Heart left ventricle (tissue), 16 donors: ENCODE measurements at regions not wholly inside any gene's neighbourhood (a gene's known extent, or its start where the extent isn't known, plus 50 kb on each side); places are given as distances from the start of the nearest gene placed in this dataset.

Source experiments
- ATAC-seq, 4 donors: fragments of 200-7000 bp; cut with Tn5 transposase; one replicate each; pipeline ENCODE4 v1.9.1; 2020 to 2022; ENCODE audit warnings: moderate library complexity in 4 of 4, mild to moderate bottlenecking in 3 of 4, moderate number of reproducible peaks in 1 of 4
- DNase-seq, 5 donors: peaks; one replicate each; pipeline ENCODE4 v3.0.0-alpha.2; 2020
- H3K27ac ChIP-seq, 12 donors: fragments of 200-600 bp; sonication (generic) in 4 of 12; one replicate each; pipeline versions ENCODE4 v1.5.0 to v1.8.0; 2016 to 2022; ENCODE audit warnings: mild to moderate bottlenecking in 2 of 12
- H3K27me3 ChIP-seq, 9 donors: fragments of 200-600 bp; sonication (generic) in 2 of 9; one replicate each; pipeline versions ENCODE4 v1.5.1 to v1.8.0; 2016 to 2022; ENCODE audit warnings: mild to moderate bottlenecking in 3 of 9
- H3K36me3 ChIP-seq, 9 donors: fragments of 200-600 bp; sonication (generic) in 2 of 9; one replicate each; pipeline versions ENCODE4 v1.5.0 to v1.8.0; 2018 to 2022; ENCODE audit warnings: mild to moderate bottlenecking in 2 of 9
- H3K4me1 ChIP-seq, 12 donors: fragments of 200-600 bp; sonication (generic) in 4 of 12; one replicate each; pipeline versions ENCODE4 v1.5.0 to v1.8.0; 2016 to 2022; ENCODE audit warnings: mild to moderate bottlenecking in 3 of 12
- H3K4me3 ChIP-seq, 12 donors: fragments of 200-600 bp; sonication (generic) in 4 of 12; one replicate each; pipeline versions ENCODE4 v1.5.0 to v1.8.0; 2017 to 2022; ENCODE audit warnings: mild to moderate bottlenecking in 9 of 12, moderate library complexity in 4 of 12
- H3K9me3 ChIP-seq, 12 donors: fragments of 200-600 bp; sonication (generic) in 4 of 12; one replicate each; pipeline versions ENCODE4 v1.5.0 to v1.8.0; 2016 to 2022; ENCODE audit warnings: mild to moderate bottlenecking in 1 of 12
- POLR2A ChIP-seq, 2 donors: fragments of 450-650 bp; IDR thresholded peaks; one replicate each; pipeline ENCODE4 v1.6.1; 2017; ENCODE audit warnings: antibody characterized with exemption in 2 of 2, mild to moderate bottlenecking in 2 of 2, moderate library complexity in 2 of 2
- WGBS, 4 donors: extraction: QIAGEN DNeasy Blood & Tissue Kit in 2 of 4; methylation state at CpG; one replicate each; pipeline versions ENCODE4 v1.1.5 to v1.1.7; 2013 to 2018; 5-methylcytosine and 5-hydroxymethylcytosine counted together
- intact Hi-C, 10 donors: fragments of 100-400 bp; cut with DNase I; formaldehyde crosslinking; loops; one replicate each; pipeline versions ENCODE4 v1.11.1 to v1.14.2; 2022
- TF ChIP-seq, protein P1 (sequence below), 12 donors: fragments of 200-600 bp; sonication (generic) in 4 of 12; IDR thresholded peaks; one replicate each; pipeline versions ENCODE4 v1.5.0 to v1.8.0; 2018 to 2022; ENCODE audit warnings: antibody characterized with exemption in 12 of 12, mild to moderate bottlenecking in 5 of 12
- donor health status: ischemic (EF 13 %, LVEDD 7.1; RV severe dilation, severe dysfunction).
- donor health status: healthy with polysubstance abuse.
- donor health status: DM: no; HTN: yes; CAD: no.
- donor health status: DM: no; HTN: no; CAD: no.
- donor health status: ischemic (EF 25% LVEDD 6.9; RV normal size, moderate dysfunction).
- donor health status: ischemic (EF 25% LVEDD 5.7; RV mildly dilated, moderate dysfunction).
- donor health status: healthy.
- donor health status: DM: yes; HTN: yes; CAD: no.
- donor health status: ischemic (EF 35%, LVEDD 5.7; RV mildly dilated, moderate dysfunction).
- donor health status: nonischemic (EF 11% LVEDD 7.7; RV severe dilation, severe dysfunction).
- donor health status: DM: yes; HTN: yes; CAD: no.
- donor health status: PGD.
- donor health status: ischemic (EF 29% LVEDD 5.4; RV normal size, mild dysfunction).
- donor health status: nonischemic (EF 23%, LVEDD 6.1; RV moderate dilation, normal function).

DNA sequence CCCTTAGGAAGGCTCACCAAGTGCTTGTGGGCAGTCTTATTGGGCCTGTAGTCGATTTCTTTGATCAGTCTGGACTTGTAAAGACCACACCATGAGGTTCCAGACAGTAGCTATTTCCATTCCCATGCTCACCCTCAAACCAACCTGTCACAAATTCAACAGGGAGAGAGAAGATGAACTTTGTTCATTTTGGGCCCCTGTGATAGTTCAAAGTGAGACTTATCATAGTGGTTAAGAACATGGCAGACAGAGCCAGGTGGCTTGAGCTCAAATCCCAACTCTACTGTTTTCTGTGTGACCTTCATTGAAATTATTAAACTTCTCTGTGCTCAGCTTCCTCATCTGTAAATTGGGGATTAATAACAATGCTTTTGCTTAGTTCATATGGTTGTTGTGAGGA is 53.9 kb upstream of the CTLA4 start:
- no peak for TF ChIP-seq POLR2A (IDR thresholded peaks at IDR 0.05)
- H3K4me3 ChIP-seq = no peak overlapping the region
- no peaks in the 10 kb centered on the region for H3K27me3 ChIP-seq
- ATAC-seq = no peak
- no peak for DNase-seq
- intact Hi-C loops = loop anchor here in 7 of 10 donors (2.0 to 10.0 kb wide), 6 partner anchors 91 to 589 kb away; no protein-coding TSS in a partner anchor
- H3K36me3 ChIP-seq = no peaks in the 10 kb centered on the region
- no peaks in the 10 kb centered on the region for H3K9me3 ChIP-seq
- no peak overlapping the region for H3K27ac ChIP-seq
- 75 to 92% (median 79%) methylated on average over 1 of the region's 1 CpG for WGBS, 4 donors
- H3K4me1 ChIP-seq = peaks cover 0 to 55% (median 11%) of the 10 kb centered on the region in 12 donors

DNA sequence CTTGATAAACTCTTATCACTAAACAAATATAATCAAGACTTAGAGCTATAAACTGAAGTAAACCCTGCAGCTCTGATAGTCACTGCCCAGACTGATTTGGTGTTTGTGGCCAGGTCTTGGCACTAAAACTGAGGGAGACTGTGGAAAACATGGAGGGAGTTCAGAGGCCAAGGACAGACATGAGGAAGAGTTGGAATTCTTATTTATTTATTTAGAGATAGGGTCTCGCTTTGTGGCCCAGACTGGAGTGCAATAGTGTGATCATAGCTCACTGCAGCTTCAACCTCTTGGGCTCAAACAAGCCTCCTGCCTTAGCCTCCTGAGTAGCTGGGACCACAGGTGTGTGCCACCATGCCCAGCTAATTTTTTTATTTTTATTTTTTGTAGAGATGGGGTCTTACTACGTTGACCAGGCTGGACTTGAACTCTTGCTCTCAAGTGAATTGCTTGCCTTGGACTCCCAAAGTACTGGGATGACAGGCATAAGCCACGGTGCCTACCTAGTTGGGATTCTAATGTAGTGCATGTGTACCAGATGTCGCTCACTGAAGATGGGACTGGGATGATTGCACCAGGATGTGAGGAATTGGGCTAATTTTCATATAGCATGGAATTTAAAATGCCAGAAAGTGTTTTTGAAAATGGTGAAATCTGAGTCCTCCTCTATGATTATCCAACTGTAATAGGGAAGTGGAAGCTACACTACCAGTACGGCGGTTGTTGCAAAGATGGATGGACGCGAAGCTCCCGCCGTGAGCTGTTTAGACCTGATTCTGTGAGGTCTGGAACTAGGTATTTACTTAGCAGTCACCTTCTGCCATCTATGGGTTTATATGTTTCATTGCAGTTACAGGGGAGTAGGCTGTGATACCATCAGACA is 52.7 kb upstream of the CTLA4 start:
- TF ChIP-seq POLR2A (IDR thresholded peaks at IDR 0.05) = no peak
- TF ChIP-seq, protein P1, sequence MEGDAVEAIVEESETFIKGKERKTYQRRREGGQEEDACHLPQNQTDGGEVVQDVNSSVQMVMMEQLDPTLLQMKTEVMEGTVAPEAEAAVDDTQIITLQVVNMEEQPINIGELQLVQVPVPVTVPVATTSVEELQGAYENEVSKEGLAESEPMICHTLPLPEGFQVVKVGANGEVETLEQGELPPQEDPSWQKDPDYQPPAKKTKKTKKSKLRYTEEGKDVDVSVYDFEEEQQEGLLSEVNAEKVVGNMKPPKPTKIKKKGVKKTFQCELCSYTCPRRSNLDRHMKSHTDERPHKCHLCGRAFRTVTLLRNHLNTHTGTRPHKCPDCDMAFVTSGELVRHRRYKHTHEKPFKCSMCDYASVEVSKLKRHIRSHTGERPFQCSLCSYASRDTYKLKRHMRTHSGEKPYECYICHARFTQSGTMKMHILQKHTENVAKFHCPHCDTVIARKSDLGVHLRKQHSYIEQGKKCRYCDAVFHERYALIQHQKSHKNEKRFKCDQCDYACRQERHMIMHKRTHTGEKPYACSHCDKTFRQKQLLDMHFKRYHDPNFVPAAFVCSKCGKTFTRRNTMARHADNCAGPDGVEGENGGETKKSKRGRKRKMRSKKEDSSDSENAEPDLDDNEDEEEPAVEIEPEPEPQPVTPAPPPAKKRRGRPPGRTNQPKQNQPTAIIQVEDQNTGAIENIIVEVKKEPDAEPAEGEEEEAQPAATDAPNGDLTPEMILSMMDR (IDR thresholded peaks at IDR 0.05) = peak; percentile 69 to 89 (median 80)
- intact Hi-C loops = loop anchor here (2.0 to 10.0 kb wide), 10 partner anchors 90 to 593 kb away; partner anchors contain the start of gene CYP20A1 (in 1 of the 10)
- WGBS, 4 donors = 30 to 34% (median 34%) methylated on average over 10 of the region's 10 CpGs
- Histone ChIP-seq H3K4me1 (peaks cover 0 to 61% (median 11%) of the 10 kb centered on the region in 12 donors), H3K4me3 (peak overlapping the region in 4 of 12 donors; percentile 20 to 36 (median 22)), H3K36me3 (no peaks in the 10 kb centered on the region), H3K9me3 (no peaks in the 10 kb centered on the region), H3K27ac (peak overlapping the region in 6 of 12 donors; percentile 4 to 67 (median 22)), H3K27me3 (no peaks in the 10 kb centered on the region)
- peak; percentile 79 to 89 (median 85) for ATAC-seq
- DNase-seq = peak in 4 of 5 donors; percentile 41 to 59 (median 44)

DNA sequence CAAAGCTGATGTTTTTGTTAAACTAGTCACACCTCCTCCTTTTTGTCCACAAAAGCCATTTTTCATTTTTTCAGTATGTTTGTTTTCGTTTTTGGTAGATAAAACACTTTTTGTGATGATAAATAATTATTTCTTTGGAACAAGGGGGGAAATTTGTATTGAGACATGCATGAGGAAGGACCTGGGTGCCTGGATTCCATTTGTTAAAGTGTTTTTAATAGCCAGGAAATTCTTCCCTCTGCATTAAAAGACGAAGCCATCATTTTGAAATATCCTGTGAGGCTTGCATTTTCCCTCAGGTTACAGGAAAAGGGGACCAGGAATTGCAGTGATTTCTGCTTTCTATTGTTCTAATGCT is 52.1 kb upstream of the CTLA4 start:
- DNase-seq (no peak), ATAC-seq (no peak)
- 4 to 12% (median 9%) methylated on average over 2 of the region's 2 CpGs for WGBS, 4 donors
- Histone ChIP-seq H3K27ac (peak overlapping the region in 6 of 12 donors; percentile 4 to 67 (median 32)), H3K36me3 (no peaks in the 10 kb centered on the region), H3K4me3 (peak overlapping the region in 2 of 12 donors; percentile 21 to 22), H3K4me1 (peaks cover 0 to 62% (median 11%) of the 10 kb centered on the region in 12 donors), H3K27me3 (no peaks in the 10 kb centered on the region), H3K9me3 (no peaks in the 10 kb centered on the region)
- TF ChIP-seq, protein P1 (IDR thresholded peaks at IDR 0.05) = peak in 1 of 12 donors; percentile 0
- no peak for TF ChIP-seq POLR2A (IDR thresholded peaks at IDR 0.05)
- intact Hi-C loops = loop anchor here (2.0 to 10.0 kb wide), 10 partner anchors 89 to 593 kb away; partner anchors contain the start of gene CYP20A1 (in 1 of the 10)

DNA sequence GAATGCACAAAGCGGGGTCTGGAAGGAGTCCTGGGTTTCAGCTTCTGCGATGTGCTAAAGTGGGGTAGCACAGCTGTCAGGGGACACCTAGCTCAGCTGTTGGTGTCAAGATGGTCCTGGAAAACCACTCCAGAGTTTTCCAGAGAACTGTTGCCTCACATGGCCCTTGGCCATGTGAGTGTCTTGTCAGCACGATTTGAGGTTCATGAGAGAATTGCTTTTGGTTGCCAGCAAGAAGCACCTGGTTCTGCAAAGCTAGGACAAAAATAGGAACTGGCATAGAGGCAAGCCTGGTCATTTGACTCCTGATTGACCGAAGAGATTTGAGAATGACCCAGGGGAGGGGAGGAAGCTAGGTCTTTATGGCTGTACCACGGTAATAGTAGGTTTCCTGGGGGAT is 50.4 kb upstream of the CTLA4 start:
- H3K27me3 ChIP-seq = no peaks in the 10 kb centered on the region
- H3K36me3 ChIP-seq = no peaks in the 10 kb centered on the region
- no peak for ATAC-seq
- H3K4me3 ChIP-seq = no peak overlapping the region
- peaks cover 0 to 50% (median 9%) of the 10 kb centered on the region in 12 donors for H3K4me1 ChIP-seq
- DNase-seq = no peak
- 42 to 56% (median 49%) methylated on average over 5 of the region's 5 CpGs for WGBS, 4 donors
- no peak overlapping the region for H3K27ac ChIP-seq
- intact Hi-C loops = loop anchor here (5.0 to 10.0 kb wide), 9 partner anchors 88 to 595 kb away; partner anchors contain the start of gene CYP20A1 (in 1 of the 10)
- TF ChIP-seq, protein P1 (IDR thresholded peaks at IDR 0.05) = no peak
- TF ChIP-seq POLR2A (IDR thresholded peaks at IDR 0.05) = no peak
- H3K9me3 ChIP-seq = no peaks in the 10 kb centered on the region
